Heart right ventricle (tissue), 16 donors: ENCODE measurements at regions not wholly inside any gene's neighbourhood (a gene's known extent, or its start where the extent isn't known, plus 50 kb on each side); places are given as distances from the start of the nearest gene placed in this dataset.

ENCODE experiments used
- ATAC-seq, 8 donors: fragments of 200-7000 bp; cut with Tn5 transposase; one replicate each; pipeline ENCODE4 v1.9.1; 2020; ENCODE audit warnings: mild to moderate bottlenecking in 8 of 8, moderate library complexity in 8 of 8, moderate number of reproducible peaks in 1 of 8
- DNase-seq, 2 donors: peaks; one replicate each; pipeline ENCODE4 v3.0.0-alpha.2; 2020
- H3K27ac ChIP-seq, 10 donors: fragments of 200-600 bp; sonication (generic) in 2 of 10; one replicate each; pipeline versions ENCODE4 v1.5.0 to v1.8.0; 2020 to 2022; ENCODE audit warnings: mild to moderate bottlenecking in 3 of 10
- H3K27me3 ChIP-seq, 7 donors: fragments of 200-600 bp; one replicate each; pipeline ENCODE4 v1.8.0; 2021 to 2022; ENCODE audit warnings: mild to moderate bottlenecking in 2 of 7
- H3K36me3 ChIP-seq, 9 donors: fragments of 200-600 bp; sonication (generic) in 1 of 9; one replicate each; pipeline versions ENCODE4 v1.5.0 to v1.8.0; 2020 to 2022; ENCODE audit warnings: mild to moderate bottlenecking in 2 of 9
- H3K4me1 ChIP-seq, 9 donors: fragments of 200-600 bp; sonication (generic) in 1 of 9; one replicate each; pipeline versions ENCODE4 v1.5.0 to v1.8.0; 2020 to 2022; ENCODE audit warnings: mild to moderate bottlenecking in 4 of 9
- H3K4me3 ChIP-seq, 10 donors: fragments of 200-600 bp; sonication (generic) in 2 of 10; one replicate each; pipeline versions ENCODE4 v1.5.0 to v1.8.0; 2020 to 2022; ENCODE audit warnings: mild to moderate bottlenecking in 7 of 10, moderate library complexity in 2 of 10
- H3K9me3 ChIP-seq, 11 donors: fragments of 200-600 bp in 10 of 11; sonication (generic) in 2 of 11; one replicate each; pipeline versions ENCODE4 v1.5.0 to v1.8.0; 2013 to 2022; ENCODE audit warnings: mild to moderate bottlenecking in 2 of 11, control low read depth in 1 of 11, moderate library complexity in 1 of 11
- WGBS, 2 donors: extraction: QIAGEN DNeasy Blood & Tissue Kit; methylation state at CpG; one replicate each; pipeline ENCODE4 v1.1.7; 2013; ENCODE audit warnings: inconsistent platforms in 1 of 2; 5-methylcytosine and 5-hydroxymethylcytosine counted together
- intact Hi-C, 10 donors: fragments of 100-400 bp; cut with DNase I; formaldehyde crosslinking; loops; one replicate each; pipeline versions ENCODE4 v1.11.1 to v1.14.2; 2022
- TF ChIP-seq, protein P1 (sequence below), 9 donors: fragments of 200-600 bp; sonication (generic) in 2 of 9; IDR thresholded peaks; one replicate each; pipeline versions ENCODE4 v1.5.0 to v1.8.0; 2021 to 2022; ENCODE audit warnings: antibody characterized with exemption in 9 of 9, mild to moderate bottlenecking in 5 of 9, moderate library complexity in 1 of 9
- donor health status: Arrhythmogenic right ventricular cardiomyopathy.
- donor health status: ischemic (EF 13 %, LVEDD 7.1; RV severe dilation, severe dysfunction).
- donor health status: healthy with polysubstance abuse.
- donor health status: DM: no; HTN: yes; CAD: no.
- donor health status: DM: no; HTN: no; CAD: no.
- donor health status: ischemic (EF 25% LVEDD 6.9; RV normal size, moderate dysfunction).
- donor health status: ischemic (EF 25% LVEDD 5.7; RV mildly dilated, moderate dysfunction).
- donor health status: healthy.
- donor health status: DM: yes; HTN: yes; CAD: no.
- donor health status: Ischemic cardiomyopathy.
- donor health status: ischemic (EF 35%, LVEDD 5.7; RV mildly dilated, moderate dysfunction).
- donor health status: nonischemic (EF 11% LVEDD 7.7; RV severe dilation, severe dysfunction).
- donor health status: DM: yes; HTN: yes; CAD: no.
- donor health status: PGD.
- donor health status: ischemic (EF 29% LVEDD 5.4; RV normal size, mild dysfunction).
- donor health status: nonischemic (EF 23%, LVEDD 6.1; RV moderate dilation, normal function).

DNA sequence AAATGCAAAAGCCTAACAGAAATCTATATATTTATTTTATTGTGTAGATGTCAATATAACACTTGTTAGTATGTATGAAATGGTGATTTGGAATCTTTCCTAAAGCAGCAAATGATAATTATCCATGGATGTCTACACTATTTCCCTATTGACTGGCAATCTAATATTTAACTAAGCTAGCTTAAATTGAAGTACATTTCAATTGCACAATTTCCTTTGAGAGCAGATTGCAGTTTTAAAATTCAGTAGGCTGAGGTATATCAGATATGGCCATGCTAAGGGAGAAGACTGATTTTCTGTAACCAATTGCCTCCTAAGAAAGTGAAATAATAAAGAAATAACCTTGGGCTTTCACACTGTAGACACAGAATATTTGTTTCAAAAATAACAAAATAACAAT, 90.1 kb upstream of the KCNJ3 start:
- Histone ChIP-seq H3K4me1 (no peaks in the 10 kb centered on the region), H3K27ac (no peak overlapping the region), H3K9me3 (no peaks in the 10 kb centered on the region)

DNA sequence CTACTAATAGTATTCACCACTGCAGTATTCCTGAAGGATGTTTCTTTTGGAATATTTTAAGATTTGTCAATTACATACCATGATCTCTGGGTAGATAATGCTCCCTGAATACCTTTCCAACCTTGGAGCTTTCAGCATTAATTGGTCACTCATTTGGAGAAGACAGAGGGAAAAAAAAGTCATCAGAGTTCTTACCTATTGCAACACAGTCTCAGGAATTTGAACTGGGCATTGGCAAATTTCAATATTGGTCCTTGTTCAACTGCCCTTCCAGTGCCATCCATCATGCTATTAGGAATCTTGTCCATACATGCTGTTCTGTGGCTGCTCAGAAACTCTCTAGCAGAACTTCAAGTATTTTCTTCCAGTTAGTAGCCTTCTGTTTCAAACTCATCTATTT, 83.6 kb upstream of the KCNJ3 start:
- Histone ChIP-seq H3K36me3 (no peaks in the 10 kb centered on the region), H3K27me3 (no peaks in the 10 kb centered on the region), H3K9me3 (no peaks in the 10 kb centered on the region), H3K27ac (no peak overlapping the region), H3K4me3 (no peak overlapping the region), H3K4me1 (no peaks in the 10 kb centered on the region)
- TF ChIP-seq, protein P1, sequence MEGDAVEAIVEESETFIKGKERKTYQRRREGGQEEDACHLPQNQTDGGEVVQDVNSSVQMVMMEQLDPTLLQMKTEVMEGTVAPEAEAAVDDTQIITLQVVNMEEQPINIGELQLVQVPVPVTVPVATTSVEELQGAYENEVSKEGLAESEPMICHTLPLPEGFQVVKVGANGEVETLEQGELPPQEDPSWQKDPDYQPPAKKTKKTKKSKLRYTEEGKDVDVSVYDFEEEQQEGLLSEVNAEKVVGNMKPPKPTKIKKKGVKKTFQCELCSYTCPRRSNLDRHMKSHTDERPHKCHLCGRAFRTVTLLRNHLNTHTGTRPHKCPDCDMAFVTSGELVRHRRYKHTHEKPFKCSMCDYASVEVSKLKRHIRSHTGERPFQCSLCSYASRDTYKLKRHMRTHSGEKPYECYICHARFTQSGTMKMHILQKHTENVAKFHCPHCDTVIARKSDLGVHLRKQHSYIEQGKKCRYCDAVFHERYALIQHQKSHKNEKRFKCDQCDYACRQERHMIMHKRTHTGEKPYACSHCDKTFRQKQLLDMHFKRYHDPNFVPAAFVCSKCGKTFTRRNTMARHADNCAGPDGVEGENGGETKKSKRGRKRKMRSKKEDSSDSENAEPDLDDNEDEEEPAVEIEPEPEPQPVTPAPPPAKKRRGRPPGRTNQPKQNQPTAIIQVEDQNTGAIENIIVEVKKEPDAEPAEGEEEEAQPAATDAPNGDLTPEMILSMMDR (IDR thresholded peaks at IDR 0.05), result no peak
- intact Hi-C loops, result loop anchor here in 1 of 10 donors (10.0 kb wide), 1 partner anchor 160 kb away; no protein-coding TSS in a partner anchor
- DNase-seq (no peak), ATAC-seq (no peak)

More for the DNA sequence above, 90.1 kb upstream of the KCNJ3 start:
- Histone ChIP-seq H3K27me3 (no peaks in the 10 kb centered on the region), H3K36me3 (no peaks in the 10 kb centered on the region), H3K4me3 (no peak overlapping the region)
- intact Hi-C loops, result no loop called here
- TF ChIP-seq, protein P1 (IDR thresholded peaks at IDR 0.05), result no peak
- DNase-seq, result no peak
- no peak for ATAC-seq

DNA sequence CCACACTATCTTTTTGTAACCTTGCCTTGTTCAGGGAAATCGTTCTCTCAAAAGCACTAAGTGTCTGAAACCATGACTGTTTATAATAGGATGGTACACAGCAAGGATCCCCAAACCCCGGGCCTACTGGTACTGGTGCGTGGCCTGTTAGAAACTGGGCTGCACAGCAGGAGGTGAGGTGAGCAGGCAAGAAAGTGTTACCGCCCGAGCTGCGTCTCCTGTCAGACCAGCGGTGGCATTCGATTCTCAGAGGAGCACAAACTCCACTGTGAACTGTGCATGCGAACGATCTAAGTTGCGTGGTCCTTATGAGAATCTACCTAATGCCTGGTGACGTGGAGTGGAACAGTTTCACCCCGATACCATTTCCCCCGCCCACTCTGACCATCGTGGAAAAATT, 81.8 kb upstream of the KCNJ3 start:
- WGBS, 2 donors, result 88% methylated on average over 15 of the region's 15 CpGs
- Histone ChIP-seq H3K27me3 (no peaks in the 10 kb centered on the region), H3K36me3 (no peaks in the 10 kb centered on the region), H3K4me1 (no peaks in the 10 kb centered on the region), H3K9me3 (no peaks in the 10 kb centered on the region), H3K27ac (no peak overlapping the region), H3K4me3 (no peak overlapping the region)
- intact Hi-C loops, result loop anchor here in 1 of 10 donors (10.0 kb wide), 1 partner anchor 162 kb away; no protein-coding TSS in a partner anchor
- DNase-seq (no peak), ATAC-seq (no peak)
- TF ChIP-seq, protein P1 (IDR thresholded peaks at IDR 0.05), result no peak

DNA sequence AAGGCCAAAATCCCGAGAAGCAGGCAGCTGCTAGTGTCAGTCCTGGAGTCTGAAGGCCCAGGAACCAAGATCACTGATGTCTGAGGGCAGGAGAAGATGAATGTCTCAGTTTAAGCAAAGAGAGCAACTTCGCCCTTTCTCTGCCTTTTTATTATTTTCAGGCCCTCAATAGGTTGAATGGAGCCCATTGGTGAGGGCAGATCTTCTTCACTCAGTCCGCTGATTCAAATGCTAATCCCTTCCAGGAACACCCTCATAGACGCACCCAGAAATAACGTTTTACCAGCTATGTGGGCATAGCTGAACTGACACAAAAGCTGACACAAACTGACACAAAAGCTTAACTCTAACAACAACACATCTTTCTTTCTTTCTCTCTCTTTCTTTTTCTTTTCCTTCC, 78.0 kb upstream of the KCNJ3 start:
- WGBS, 2 donors, result 79 to 83% methylated on average over 5 of the region's 5 CpGs
- intact Hi-C loops, result loop anchor here in 6 of 10 donors (5.0 to 10.0 kb wide), 4 partner anchors 166 to 694 kb away; no protein-coding TSS in a partner anchor
- H3K36me3 ChIP-seq, result no peaks in the 10 kb centered on the region
- H3K4me3 ChIP-seq, result no peak overlapping the region
- H3K9me3 ChIP-seq, result no peaks in the 10 kb centered on the region
- H3K27me3 ChIP-seq, result no peaks in the 10 kb centered on the region
- no peak for ATAC-seq
- DNase-seq, result no peak
- TF ChIP-seq, protein P1 (IDR thresholded peaks at IDR 0.05), result no peak
- no peak overlapping the region for H3K27ac ChIP-seq
- H3K4me1 ChIP-seq, result peaks cover 0 to 5% (median 0%) of the 10 kb centered on the region in 9 donors
